CD4-positive, alpha-beta T cell treated with Interleukin-17A for 1 hour (primary cell): ENCODE measurements at regions not wholly inside any gene's neighbourhood (a gene's known extent, or its start where the extent isn't known, plus 50 kb on each side); places are given as distances from the start of the nearest gene placed in this dataset.
A peak's percentile ranks its signal among the peaks of the same experiment; 100 is the strongest.

Experiments used
- DNase-seq: peaks from one replicate; pipeline ENCODE4 v3.0.0-alpha.2; 2020

DNA sequence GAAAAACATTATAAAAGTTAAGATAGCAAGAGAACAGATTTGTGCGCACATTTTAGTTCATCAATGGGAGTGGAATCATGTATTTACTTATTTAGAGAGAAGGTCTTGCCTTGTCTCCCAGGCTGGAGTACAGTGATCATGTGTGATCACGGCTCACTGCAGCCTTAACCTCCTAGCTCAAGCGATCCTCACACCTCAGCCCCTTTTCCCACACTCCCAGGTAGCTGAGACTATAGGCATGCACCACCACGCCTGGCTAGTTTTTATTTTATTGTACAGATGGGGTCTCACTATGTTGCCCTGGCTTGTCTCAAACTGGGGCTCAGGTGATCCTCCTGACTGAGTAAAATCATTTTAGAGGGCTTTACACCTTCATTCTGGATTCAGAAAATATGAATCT lies 72.3 kb upstream of the ADGRF1 start:
- DNase-seq = no peak

DNA sequence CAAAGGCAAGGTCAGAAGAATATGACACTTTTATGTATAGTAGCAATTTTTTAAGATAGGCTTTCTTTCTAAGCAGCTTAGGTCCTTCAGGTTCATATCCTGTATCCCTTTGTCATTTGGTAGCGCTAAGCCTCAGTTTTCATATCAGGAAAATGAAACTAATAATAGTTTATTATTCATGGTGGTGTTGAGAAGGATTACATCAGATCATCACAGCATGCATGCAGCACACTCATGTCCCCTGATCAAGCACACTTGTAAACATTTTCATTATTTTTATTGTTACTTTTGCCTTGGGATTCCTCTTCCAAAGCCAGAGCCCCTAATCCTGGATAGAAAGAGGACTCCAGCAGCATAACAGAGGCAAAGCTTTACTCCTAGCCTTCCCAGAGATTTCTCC lies 70.2 kb upstream of the ADGRF1 start:
- no peak for DNase-seq

DNA sequence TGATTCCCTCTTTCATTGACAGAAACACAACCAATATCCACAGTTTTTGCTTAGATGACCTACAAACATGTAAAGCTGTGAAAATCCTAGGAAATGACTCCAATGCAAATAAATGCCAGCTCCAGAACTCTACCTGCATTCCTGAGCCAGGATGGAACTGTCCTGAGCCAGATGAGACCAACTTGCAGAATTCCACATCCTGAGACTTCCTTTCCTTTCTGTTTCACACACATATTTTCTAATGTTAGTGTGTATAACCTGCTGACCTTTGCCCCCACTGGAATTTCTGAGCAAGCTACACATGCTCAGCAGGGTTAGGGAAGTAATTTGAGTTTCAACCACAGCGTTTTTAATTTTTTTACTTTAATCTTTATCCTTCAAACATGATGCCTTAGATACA lies 69.6 kb upstream of the ADGRF1 start:
- no peak for DNase-seq

DNA sequence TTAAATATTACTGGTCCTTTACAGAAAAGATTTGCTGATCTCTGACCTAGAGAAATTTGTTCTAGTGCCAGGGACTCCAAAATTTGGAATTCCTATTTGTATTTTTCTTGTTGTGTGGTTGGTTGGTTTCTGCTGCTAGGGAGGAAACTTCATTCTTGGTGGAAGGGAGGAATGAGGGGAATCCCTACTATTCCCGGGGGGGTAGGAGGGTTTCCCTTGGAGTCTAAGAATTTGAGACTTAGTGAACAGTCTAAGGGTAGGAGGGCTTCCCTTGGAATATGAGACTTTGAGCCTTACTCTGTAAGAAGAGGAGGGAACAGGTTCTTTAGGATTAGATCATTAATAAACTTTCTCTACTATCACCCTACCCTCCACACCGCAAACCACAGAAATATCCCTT lies 67.1 kb upstream of the ADGRF1 start:
- no peak for DNase-seq

DNA sequence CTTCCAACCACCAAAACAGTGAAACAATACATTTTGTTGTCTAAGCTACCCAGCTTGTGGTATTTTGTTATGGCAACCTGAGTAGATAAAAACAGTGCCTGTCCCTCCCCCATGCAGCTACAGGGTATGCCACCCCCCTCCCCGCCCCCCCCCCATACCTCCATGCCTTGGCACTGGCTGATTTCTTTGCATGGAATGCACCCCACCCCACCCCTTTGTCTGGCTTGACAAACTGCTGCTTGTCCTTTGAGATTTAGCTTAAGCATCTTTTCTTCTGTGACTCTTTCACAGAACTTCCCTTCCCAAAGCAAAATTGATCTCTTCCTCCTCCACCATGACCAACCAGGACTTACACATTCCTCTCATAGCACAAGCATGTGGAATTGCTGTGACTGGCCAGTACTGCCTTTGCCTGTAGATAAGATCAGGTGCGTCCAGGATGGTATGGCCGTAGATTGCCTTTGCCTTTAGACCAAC lies 64.6 kb upstream of the ADGRF1 start:
- DNase-seq = no peak

DNA sequence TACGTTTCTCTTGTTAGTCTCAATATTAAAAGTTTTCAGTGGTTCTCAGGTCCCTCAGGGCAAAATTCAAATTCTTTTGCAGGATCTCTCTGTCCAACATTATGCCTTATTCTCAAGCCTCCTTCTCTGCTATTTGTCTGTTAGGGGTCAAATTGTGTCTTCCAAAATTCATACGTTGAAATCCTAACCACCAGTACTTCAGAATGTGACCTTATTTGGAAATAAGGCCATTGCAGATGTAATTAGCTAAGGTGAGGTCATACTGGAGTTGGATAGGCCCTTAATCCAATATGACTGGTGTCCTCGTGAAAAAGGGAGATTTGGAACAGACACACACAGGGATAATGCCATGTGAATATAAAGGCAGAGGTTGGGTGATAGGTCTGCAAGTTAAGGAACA lies 64.1 kb upstream of the ADGRF1 start:
- DNase-seq = no peak

DNA sequence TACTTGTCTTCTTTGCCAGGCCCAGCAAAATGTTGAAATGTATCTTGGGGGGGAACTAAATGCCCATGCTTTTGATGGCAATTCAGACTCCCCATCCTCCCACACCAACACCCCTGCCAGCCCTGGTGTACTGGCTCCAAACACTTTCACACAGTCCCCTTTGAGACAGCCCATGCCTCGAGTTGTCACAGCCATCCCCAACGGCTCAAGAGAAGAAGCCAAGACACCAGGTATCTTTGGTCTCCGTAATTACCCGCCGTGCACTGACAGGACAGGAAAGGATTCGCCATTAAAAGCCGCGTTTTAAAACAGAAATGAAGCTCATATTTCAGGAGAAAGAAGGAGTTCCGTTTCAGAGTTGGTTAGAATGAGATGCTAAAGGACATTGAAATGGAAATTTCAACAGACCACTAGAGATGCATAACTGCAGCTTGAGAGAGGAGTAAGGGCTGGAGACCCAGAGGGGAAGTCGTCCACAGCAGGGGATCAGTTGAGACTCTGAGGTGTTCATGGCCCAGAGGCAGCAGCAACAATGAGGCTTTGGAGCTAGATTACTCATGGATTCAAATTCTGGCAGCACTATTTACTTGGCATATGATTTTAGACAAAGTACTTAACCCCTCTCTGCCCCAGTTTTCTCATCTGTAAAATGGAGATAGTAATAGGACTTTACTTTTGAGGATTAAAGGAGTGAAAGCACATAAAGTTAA lies 63.5 kb upstream of the ADGRF1 start:
- no peak for DNase-seq

DNA sequence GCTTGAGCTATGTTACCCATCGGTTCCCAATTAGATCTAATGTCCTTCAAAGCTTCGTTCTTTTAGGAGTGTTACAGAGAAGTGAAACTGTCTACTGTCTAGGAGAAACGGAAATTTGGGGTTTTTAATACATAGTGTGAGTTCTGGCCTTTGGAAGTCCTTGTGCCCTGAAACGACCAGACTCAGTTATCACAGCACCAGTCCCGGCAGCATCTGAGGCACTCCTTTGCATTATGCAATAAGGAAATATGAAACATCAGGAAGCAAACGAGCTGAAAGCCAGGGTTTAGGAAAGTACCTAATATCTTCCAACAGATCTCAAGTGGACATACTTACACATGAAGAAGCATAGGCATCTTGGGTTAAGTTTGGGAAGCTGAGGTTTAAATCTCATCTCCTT lies 61.8 kb upstream of the ADGRF1 start:
- DNase-seq = no peak

DNA sequence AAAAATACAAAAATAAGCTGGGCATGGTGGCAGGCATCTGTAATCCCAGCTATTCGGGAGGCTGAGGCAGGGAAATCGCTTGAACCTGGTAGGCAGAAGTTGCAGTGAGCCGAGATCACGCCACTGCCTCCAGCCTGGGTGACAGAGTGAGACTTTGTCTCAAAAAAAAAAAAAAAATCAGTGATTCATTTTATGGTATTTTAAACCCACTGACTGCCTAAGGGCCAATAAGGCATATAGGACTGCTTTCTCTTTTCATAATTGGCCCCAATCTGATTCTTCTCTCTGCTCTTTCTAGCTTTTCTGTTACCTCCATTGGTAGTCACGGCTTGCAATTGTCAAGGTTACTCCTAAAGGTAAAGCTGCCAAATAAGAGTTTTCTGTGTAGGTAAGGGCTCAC lies 60.2 kb upstream of the ADGRF1 start:
- no peak for DNase-seq

DNA sequence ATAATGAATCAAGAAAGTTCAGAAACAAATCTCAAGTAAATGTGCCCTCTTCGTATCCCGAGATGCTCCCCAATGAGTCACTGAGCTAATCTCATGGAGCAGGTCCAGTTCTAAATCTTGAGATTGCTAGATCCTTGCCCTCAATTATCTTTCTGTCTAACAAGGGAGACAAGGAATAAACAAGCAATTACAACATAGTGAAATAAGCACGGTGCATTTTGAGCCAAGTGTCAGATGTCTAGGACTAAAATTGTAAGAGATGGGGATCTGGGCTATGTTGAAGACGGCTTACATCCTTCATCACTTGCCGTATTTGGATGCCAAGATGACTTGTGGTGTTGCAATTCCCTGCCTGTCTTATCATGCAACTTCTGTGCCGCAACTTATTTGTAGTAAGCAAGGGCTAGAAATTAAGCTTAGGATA lies 56.5 kb upstream of the ADGRF1 start:
- DNase-seq = no peak

DNA sequence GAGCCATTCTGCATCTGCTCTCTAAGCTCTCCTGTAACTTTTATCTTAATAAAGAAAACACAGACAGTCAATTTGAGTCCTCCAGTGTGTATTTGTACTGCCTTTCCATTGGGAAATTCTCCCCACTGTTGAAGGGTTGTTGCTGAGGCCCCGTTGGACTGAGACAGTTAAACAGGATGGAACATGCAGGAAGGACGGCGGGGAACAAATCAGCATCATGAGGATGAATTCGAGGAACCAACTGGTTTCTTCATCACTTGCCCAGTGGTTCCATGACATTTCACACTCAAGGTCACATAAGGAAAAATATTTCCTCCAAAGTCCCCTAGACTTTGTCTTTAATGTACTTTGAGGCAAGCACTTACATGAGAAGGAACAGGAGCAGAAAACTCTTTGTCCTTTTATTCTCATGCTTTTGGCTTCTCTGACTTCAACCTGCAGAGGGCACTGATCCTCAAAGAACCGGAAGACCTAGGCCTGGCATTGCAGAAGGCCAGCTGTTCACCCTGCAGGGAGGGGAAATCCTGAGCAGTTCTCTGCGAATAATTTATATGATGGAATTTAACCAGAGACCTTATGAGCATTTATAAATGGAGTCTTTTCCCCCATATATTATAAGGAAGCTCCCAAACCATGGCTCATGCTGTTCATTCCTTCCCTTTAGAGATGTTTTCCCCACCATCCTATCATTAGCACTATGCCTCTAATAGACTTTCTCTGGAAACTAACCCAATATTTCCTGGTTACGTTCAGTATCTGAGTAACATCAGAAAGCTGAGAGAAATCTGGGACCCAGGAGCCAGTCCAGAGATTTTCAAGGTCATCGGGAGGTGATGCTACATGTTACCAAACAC lies 55.2 kb upstream of the ADGRF1 start:
- DNase-seq = peak; percentile 30

DNA sequence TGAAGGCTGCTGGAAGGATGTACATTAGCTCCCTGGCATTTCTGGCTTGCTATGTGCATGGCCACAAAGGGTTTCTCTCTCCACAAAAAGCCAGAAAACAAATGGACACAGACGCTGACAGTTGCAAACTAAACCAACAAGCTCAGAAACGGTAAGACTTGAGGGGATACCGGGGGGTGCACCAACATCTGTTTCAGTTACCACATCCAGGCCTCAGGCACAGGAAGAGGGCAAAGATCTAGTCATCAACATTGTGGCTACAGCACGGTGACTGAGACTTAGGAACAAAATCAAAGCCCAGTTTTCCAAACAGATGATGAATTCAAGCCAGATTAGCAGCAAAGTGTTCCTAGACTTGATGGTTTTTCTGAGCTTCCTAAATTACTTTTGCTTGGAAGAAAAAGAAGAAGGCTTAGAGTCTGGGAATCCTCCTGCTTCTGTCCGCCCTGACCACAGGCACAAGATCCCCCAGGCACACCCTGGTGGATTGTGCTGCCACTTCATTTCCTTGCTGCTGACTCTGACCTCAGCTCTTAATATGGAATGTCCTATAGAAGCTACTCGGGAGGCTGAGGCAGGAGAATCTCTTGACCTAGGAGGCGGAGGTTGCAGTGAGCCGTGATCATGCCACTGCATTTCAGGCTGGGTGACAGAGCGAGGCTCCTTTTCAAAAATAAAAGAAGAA lies 54.2 kb upstream of the ADGRF1 start:
- no peak for DNase-seq

DNA sequence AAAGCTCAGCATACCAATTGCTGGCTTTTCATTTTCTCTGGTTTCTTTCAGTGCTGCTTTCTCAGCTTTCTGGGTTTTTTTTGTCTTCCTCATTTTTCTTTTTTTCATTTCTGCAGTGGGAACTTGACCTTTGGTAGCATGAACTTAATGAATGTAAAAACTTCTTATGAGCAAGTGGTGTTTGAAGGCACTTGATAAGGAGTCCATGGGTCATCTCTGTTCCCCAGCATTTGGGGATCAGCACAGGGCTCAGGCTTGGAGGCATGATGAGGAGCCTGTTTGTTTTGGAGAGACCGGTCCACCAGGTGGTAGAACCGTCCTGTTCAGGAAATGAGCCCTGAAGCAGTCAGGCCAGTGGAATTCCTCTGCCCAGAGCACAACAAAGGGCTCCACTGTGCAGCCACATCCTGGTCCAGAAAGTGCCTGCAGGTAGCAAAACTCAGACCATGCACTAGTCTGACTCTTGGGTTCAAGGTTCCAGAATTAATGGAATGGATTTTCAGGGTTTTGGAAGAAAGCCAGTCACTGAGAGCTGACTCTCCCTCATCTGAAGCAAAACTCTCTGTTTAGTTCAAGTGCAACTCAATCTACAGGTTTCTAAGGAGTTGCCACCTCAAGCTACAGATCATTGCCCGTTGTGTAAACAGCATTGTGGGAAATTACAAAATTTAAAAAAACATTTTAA lies 52.3 kb upstream of the ADGRF1 start:
- DNase-seq = no peak

DNA sequence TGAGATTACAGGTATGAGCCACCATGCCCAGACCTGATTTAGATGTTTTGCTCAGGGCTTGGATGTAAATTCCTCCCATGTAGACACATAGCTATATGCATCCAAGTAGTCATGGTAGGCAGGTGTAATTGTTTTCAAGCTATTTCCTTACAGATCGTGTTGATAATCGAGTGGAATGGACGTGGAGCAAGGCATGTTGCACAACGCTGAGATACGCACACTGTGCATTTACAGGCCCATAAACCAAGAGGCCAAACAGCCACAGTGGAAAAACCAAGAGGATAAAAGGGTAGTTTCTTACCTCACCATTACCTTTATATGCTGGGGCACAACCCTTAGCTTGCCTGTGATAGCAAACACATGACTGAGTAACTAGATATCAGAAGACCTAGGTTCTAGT lies 51.0 kb upstream of the ADGRF1 start:
- no peak for DNase-seq

DNA sequence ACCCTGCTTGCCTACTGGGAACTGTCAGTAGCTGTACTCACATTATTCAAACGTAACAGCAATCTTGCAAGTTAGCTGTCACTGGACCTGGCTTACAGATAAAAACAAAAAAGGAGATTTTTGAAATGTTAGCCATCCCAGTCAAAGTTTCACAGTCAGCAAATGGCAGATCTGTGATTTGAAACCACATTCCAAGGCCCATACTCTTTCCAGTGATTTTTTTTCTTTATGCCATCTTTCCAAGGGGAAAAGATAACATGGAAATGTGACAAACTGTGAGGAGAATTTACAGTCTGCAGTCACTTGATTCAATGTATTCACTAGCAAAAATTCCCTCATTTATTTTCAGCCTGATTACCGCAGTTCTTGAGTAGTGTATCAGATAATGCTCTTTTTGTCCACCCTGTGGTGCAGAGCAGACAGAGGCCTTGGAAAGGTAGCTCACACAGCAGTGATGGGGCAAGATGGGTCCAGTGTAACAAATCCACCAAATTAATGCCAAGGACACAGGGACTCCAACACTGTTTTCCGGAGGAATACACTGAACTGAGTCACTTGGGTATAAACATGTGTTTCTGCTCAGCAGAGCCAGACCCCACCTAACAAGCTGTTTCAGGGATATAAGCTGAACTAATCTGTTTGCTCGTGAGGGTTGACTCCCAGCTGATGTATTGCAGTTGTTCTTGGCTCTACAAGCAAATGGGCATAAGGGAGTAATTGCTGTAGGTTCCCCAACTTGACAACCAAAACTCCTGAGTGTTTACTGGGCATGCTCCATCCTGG lies 49.9 kb upstream of the ADGRF1 start:
- DNase-seq = no peak
